Fibroblast of pulmonary artery (primary cell): ENCODE measurements at regions not wholly inside any gene's neighbourhood (a gene's known extent, or its start where the extent isn't known, plus 50 kb on each side); places are given as distances from the start of the nearest gene placed in this dataset.

ENCODE experiments used
- DNase-seq: peaks from one replicate; pipeline ENCODE4 v3.0.0-alpha.2; 2010; ENCODE audit warnings: low read depth
- H3K4me3 ChIP-seq: replicated peaks from 2 replicates; pipeline ENCODE4 v1.5.1; 2011; ENCODE audit warnings: low read depth, mild to moderate bottlenecking, control low read depth, low read length, moderate library complexity
- TF ChIP-seq, protein P1 (sequence below): IDR thresholded peaks from 2 replicates; pipeline ENCODE4 v1.5.1; 2011; ENCODE audit warnings: mild to moderate bottlenecking, control low read depth, low read length, inconsistent platforms; ENCODE audit errors: missing control alignments

DNA sequence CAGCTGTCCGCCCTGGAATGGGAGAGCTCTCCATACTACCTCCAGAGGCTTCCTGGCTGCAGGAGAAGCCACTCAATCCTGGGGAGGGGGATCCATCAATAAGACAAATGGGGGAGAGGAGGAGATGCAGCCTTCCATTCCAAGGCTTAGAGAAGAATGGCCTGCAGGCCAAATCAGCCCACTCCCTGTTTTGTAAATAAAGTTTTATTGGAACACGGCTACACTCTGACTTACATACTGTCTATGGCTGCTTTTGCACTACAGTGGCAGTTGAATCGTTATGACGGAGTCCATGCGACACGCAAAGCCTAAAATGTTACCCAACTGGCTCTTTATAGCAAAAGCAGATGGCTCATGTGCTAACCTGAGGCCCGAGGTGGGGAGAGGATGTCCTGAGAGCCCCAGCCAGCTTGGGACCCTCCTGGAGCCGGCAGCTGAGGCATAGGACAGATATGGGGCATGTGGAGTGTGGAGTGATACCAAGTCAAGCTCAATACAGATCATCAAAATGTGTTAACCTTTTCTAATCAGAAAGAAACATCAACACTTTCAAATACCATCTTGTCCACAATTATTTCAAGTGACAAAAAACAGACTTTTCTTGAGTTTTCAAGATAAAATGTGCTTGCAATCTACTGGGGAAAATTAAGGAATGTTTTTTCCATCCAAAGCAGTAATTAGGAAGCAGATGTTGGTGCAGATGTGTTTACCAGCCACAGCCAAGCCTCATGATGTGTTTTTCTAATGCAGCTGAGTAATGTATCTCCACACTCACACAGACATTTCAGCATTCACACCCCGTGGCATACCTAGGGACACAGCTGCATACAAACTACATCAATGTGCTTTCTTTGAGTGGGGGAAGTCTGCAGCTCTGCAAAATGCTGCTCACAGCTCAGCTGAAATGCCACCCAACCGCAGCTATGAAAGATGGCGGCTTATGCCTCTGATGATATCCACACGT, 181.6 kb downstream of the SHANK2 start:
- no peak for DNase-seq
- TF ChIP-seq, protein P1, sequence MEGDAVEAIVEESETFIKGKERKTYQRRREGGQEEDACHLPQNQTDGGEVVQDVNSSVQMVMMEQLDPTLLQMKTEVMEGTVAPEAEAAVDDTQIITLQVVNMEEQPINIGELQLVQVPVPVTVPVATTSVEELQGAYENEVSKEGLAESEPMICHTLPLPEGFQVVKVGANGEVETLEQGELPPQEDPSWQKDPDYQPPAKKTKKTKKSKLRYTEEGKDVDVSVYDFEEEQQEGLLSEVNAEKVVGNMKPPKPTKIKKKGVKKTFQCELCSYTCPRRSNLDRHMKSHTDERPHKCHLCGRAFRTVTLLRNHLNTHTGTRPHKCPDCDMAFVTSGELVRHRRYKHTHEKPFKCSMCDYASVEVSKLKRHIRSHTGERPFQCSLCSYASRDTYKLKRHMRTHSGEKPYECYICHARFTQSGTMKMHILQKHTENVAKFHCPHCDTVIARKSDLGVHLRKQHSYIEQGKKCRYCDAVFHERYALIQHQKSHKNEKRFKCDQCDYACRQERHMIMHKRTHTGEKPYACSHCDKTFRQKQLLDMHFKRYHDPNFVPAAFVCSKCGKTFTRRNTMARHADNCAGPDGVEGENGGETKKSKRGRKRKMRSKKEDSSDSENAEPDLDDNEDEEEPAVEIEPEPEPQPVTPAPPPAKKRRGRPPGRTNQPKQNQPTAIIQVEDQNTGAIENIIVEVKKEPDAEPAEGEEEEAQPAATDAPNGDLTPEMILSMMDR = no peak
- H3K4me3 ChIP-seq = no peak overlapping the region

DNA sequence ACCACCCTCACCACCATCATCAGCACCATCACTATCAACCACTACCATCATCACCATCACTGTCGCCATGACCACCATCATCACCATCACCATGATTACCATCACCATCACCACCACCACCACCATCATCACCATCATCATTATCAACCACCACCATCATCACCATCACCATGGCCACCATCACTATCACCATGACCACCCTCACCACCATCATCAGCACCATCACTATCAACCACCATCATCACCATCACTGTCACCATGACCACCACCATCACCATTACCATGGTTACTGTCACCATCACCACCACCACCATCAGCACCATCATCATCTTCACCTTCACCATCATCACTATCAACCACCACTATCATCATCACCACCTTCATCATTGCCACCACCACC, 183.4 kb downstream of the SHANK2 start:
- no peak for DNase-seq
- TF ChIP-seq, protein P1 = no peak
- no peak overlapping the region for H3K4me3 ChIP-seq

DNA sequence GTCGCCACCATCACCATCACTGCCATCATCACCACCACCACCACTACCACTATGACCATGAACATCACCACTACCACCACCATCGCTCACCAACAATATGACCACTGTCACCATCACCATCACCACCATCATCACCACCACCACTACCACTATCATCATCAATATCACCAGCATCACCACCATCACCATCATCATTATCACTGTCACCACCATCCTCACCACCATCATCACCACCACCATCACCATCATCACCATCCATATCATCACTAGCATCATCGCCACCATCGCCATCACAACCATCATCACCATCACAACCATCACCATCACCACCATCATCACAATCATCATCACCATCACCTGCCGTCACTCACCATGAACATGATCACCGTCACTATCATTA, 184.6 kb downstream of the SHANK2 start:
- H3K4me3 ChIP-seq = no peak overlapping the region
- TF ChIP-seq, protein P1 = no peak
- DNase-seq = no peak

DNA sequence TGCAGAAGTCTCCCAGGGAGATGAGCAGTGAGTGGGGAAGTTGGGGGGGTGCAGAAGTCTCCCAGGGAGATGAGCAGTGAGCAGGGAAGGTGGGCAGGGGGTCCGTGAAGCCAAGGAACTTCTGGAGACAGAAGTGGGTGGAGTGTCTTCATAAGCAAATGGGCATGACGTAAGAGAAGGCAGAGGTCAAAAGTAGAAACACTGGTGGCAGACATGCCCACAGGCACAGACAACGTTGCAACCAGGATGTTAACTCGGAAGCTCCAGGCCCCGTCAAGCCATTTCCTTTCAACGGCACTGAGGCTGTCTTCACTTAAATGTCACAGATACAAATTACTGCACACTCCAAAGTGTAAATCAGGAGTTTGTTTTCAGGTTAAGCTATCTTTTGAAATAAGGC, 186.1 kb downstream of the SHANK2 start:
- H3K4me3 ChIP-seq = no peak overlapping the region
- TF ChIP-seq, protein P1 = no peak
- no peak for DNase-seq

DNA sequence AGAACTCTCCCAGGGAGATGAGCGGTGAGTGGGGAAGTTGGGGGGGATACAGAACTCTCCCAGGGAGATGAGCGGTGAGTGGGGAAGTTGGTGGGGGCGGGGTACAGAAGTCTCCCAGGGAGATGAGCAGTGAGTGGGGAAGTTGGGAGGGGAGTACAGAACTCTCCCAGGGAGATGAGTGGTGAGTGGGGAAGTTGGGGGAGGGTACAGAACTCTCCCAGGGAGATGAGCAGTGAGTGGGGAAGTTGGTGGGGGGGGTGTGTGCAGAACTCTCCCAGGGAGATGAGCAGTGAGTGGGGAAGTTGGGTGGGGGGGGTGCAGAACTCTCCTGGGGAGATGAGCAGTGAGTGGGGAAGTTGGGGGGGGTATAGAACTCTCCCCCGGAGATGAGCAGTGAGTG, 186.5 kb downstream of the SHANK2 start:
- TF ChIP-seq, protein P1 = no peak
- no peak for DNase-seq
- no peak overlapping the region for H3K4me3 ChIP-seq

DNA sequence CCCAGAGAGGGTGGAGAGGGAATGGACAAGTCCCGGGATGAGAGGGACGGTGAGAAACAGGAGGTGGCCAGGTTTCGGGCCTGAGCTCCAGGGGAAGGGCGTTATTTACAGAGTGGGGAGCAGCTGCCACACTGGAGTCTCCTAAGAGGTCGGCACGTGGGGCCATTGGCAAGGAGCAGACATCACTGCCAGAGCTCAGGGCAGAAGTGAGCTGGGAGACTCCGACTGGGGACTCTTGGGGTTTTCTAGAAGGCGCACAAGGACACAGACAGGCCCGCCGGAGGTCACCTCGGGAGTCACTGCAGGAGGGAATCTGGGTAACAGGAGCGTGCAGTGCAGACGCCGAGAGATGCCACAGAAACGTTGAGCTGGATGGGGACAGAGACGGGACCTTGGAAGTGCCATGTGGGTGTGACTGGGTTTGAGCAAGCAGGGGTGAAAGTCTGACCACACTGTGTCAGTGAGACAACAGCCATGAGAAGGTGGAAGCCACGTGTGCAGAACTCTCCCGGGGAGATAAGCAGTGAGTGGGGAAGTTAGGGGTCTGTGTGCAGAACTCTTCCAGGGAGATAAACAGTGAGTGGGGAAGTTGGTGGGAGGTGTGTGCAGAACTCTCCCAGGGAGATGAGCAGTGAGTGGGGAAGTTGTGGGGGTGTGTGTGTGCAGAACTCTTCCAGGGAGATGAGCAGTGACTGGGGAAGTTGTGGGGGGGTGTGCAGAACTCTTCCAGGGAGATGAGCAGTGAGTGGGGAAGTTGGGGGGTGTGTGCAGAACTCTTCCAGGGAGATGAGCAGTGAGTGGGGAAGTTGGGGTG, 187.5 kb downstream of the SHANK2 start:
- no peak overlapping the region for H3K4me3 ChIP-seq
- no peak for DNase-seq
- TF ChIP-seq, protein P1 = no peak
